ENCODE measurements at regions not wholly inside any gene's neighbourhood (a gene's known extent, or its start where the extent isn't known, plus 50 kb on each side); places are given as distances from the start of the nearest gene placed in this dataset.

GRCh38 chr12:112599871-112600270 lies 181.1 kb downstream of the PTPN11 start:
- DNase-seq (ENCODE audit: low read depth, low spot score) = no peak
- intact Hi-C loops (cut with micrococcal nuclease) = no loop called here

GRCh38 chr12:112602150-112602549 lies 183.4 kb downstream of the PTPN11 start:
- H3K27me3 ChIP-seq (ENCODE audit: insufficient read depth, low read length) = peaks cover 76% of the 10 kb centered on the region
- H3K36me3 ChIP-seq (ENCODE audit: control insufficient read depth in 1 of 2, insufficient read depth in 2 of 2, low read length in 2 of 2) = no peaks in the 10 kb centered on the region
- ChIA-PET RAD21 (ENCODE audit: low non-redundant PET in 1 of 2, low total read pairs in 2 of 2, uncharacterized antibody in 2 of 2, unreplicated experiment in 2 of 2) (no interaction called here), POLR2A (no interaction called here), CTCF (no interaction called here)
- no peaks in the 10 kb centered on the region for H3K9me3 ChIP-seq (ENCODE audit: control insufficient read depth in 1 of 2, insufficient read depth in 1 of 2, low read depth in 1 of 2, low read length in 2 of 2)
- TF ChIP-seq POLR2AphosphoS5 (IDR thresholded peaks at IDR 0.05; ENCODE audit: low read depth, low read length) = no peak
- no peak for TF ChIP-seq ELF1 (IDR thresholded peaks at IDR 0.05; ENCODE audit: borderline replicate concordance, low read depth)
- TF ChIP-seq EGR1 (IDR thresholded peaks at IDR 0.05; ENCODE audit: low read depth) = no peak
- no peak for TF ChIP-seq ZNF274 (IDR thresholded peaks at IDR 0.05; ENCODE audit: low read depth, low read length)
- TF ChIP-seq MAX (IDR thresholded peaks at IDR 0.05) = no peak
- no peaks in the 10 kb centered on the region for H3K79me2 ChIP-seq (ENCODE audit: insufficient read depth, low read length)
- H3K27ac ChIP-seq (ENCODE audit: low read depth, low read length) = no peak overlapping the region
- no peak overlapping the region for H3K4me3 ChIP-seq (replicated peaks in 1 of 2; ENCODE audit: low read depth in 1 of 2, low read length in 2 of 2)
- intact Hi-C loops (cut with micrococcal nuclease) = no loop called here
- no peaks in the 10 kb centered on the region for H3K9me2 ChIP-seq (ENCODE audit: insufficient read depth)
- no peak overlapping the region for H2AFZ ChIP-seq (ENCODE audit: low read depth, low read length, poor library complexity, severe bottlenecking)
- no peaks in the 10 kb centered on the region for H4K20me1 ChIP-seq (ENCODE audit: insufficient read depth)
- DNase-seq (ENCODE audit: low read depth, low spot score) (no peak), ATAC-seq (no peak)
- H3K4me1 ChIP-seq (ENCODE audit: control insufficient read depth in 1 of 2, insufficient read depth in 2 of 2, low read length in 2 of 2) = no peaks in the 10 kb centered on the region
- no TSS peak for BruUV-seq (replicated peaks)
- no peak overlapping the region for H3K4me2 ChIP-seq (ENCODE audit: low read length)
- no peak overlapping the region for H3K9ac ChIP-seq (ENCODE audit: low read length)

More at GRCh38 chr12:112599871-112600270, 181.1 kb downstream of the PTPN11 start:
- POLR2A ChIA-PET = no interaction called here
- Histone ChIP-seq H3K9me3 (ENCODE audit: control insufficient read depth in 1 of 2, insufficient read depth in 1 of 2, low read depth in 1 of 2, low read length in 2 of 2) (no peaks in the 10 kb centered on the region), H3K36me3 (ENCODE audit: control insufficient read depth in 1 of 2, insufficient read depth in 2 of 2, low read length in 2 of 2) (no peaks in the 10 kb centered on the region), H4K20me1 (ENCODE audit: insufficient read depth) (no peaks in the 10 kb centered on the region), H3K27ac (ENCODE audit: low read depth, low read length) (no peak overlapping the region), H3K27me3 (ENCODE audit: insufficient read depth, low read length) (peaks cover 79% of the 10 kb centered on the region), H3K9ac (ENCODE audit: low read length) (no peak overlapping the region), H3K4me3 (replicated peaks in 1 of 2; ENCODE audit: low read depth in 1 of 2, low read length in 2 of 2) (no peak overlapping the region), H3K9me2 (ENCODE audit: insufficient read depth) (no peaks in the 10 kb centered on the region), H3K4me1 (ENCODE audit: control insufficient read depth in 1 of 2, insufficient read depth in 2 of 2, low read length in 2 of 2) (no peaks in the 10 kb centered on the region), H3K79me2 (ENCODE audit: insufficient read depth, low read length) (no peaks in the 10 kb centered on the region), H3K4me2 (ENCODE audit: low read length) (no peak overlapping the region), H2AFZ (ENCODE audit: low read depth, low read length, poor library complexity, severe bottlenecking) (no peak overlapping the region)
- BruUV-seq (replicated peaks) = no TSS peak
- CTCF ChIA-PET = no interaction called here
- TF ChIP-seq SP1 (IDR thresholded peaks at IDR 0.05; ENCODE audit: low read depth) = no peak
- no peak for TF ChIP-seq JUND (IDR thresholded peaks at IDR 0.05)
- no peak for TF ChIP-seq CTCF (IDR thresholded peaks at IDR 0.05 in 2 of 3, conservative IDR thresholded peaks at IDR 0.05 in 1 of 3; ENCODE audit: borderline replicate concordance in 1 of 3, insufficient read depth in 1 of 3, low read depth in 2 of 3, low read length in 2 of 3)
- no peak for TF ChIP-seq YY1 (IDR thresholded peaks at IDR 0.05; ENCODE audit: extremely low read depth, insufficient replicate concordance, low read depth, low read length)
- no peak for TF ChIP-seq ZNF274 (IDR thresholded peaks at IDR 0.05; ENCODE audit: low read depth, low read length)
- ATAC-seq = no peak
- RAD21 ChIA-PET (ENCODE audit: low non-redundant PET in 1 of 2, low total read pairs in 2 of 2, uncharacterized antibody in 2 of 2, unreplicated experiment in 2 of 2) = no interaction called here
